ENCODE measurements at regions not wholly inside any gene's neighbourhood (a gene's known extent, or its start where the extent isn't known, plus 50 kb on each side); places are given as distances from the start of the nearest gene placed in this dataset.

DNA sequence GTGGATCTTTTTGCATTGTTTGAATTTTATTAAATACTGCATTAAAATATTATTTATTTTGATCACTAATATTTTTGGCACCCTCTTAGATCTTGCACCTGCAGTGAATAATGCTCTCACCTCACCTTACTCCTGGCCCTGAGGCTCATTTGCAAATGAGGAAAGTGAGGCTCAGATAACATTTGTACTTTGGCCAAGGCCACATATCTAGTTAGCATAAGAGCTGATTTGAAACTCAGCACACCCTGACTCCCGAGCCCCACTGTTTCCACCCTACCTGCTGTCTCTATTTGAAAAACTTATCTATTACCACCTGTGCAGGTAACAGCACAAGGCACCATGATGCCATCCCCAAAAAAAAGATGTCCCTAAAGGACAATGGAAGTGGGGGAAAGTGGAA is 358.7 kb upstream of the MAF start:
- TF ChIP-seq, protein P1, sequence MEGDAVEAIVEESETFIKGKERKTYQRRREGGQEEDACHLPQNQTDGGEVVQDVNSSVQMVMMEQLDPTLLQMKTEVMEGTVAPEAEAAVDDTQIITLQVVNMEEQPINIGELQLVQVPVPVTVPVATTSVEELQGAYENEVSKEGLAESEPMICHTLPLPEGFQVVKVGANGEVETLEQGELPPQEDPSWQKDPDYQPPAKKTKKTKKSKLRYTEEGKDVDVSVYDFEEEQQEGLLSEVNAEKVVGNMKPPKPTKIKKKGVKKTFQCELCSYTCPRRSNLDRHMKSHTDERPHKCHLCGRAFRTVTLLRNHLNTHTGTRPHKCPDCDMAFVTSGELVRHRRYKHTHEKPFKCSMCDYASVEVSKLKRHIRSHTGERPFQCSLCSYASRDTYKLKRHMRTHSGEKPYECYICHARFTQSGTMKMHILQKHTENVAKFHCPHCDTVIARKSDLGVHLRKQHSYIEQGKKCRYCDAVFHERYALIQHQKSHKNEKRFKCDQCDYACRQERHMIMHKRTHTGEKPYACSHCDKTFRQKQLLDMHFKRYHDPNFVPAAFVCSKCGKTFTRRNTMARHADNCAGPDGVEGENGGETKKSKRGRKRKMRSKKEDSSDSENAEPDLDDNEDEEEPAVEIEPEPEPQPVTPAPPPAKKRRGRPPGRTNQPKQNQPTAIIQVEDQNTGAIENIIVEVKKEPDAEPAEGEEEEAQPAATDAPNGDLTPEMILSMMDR (conservative IDR thresholded peaks at IDR 0.05; ENCODE audit: low read depth, low read length): no peak
- no peak for TF ChIP-seq EZH2 (IDR thresholded peaks at IDR 0.05; ENCODE audit: borderline replicate concordance, low read depth, low read length, poor library complexity, severe bottlenecking)
